DOHH2 (cell line): ENCODE measurements at regions not wholly inside any gene's neighbourhood (a gene's known extent, or its start where the extent isn't known, plus 50 kb on each side); places are given as distances from the start of the nearest gene placed in this dataset.

Experiments
- H3F3A ChIP-seq: fragments of 200-600 bp; sonication (generic), shearing (Covaris generic); 2 replicates; pipeline ENCODE4 v1.6.0; 2016; ENCODE audit warnings: antibody characterized with exemption, mild to moderate bottlenecking; ENCODE audit not compliant: control insufficient read depth, insufficient read depth
- H3K27ac ChIP-seq: fragments of 200-600 bp; sonication (generic); 2 replicates; pipeline ENCODE4 v1.5.1; 2014; ENCODE audit warnings: low read depth, mild to moderate bottlenecking, low read length, moderate library complexity
- H3K27me3 ChIP-seq: fragments of 200-600 bp; sonication (generic); 2 replicates; pipeline ENCODE4 v1.6.1; 2014; ENCODE audit warnings: mild to moderate bottlenecking, low read length, mixed read lengths; ENCODE audit not compliant: control insufficient read depth
- H3K36me3 ChIP-seq: fragments of 200-600 bp; sonication (generic); 2 replicates; pipeline ENCODE4 v1.6.1; 2014; ENCODE audit warnings: mild to moderate bottlenecking, low read length, moderate library complexity, mixed read lengths; ENCODE audit not compliant: control insufficient read depth
- H3K4me1 ChIP-seq: fragments of 200-600 bp; sonication (generic); 2 replicates; pipeline ENCODE4 v1.6.1; 2014; ENCODE audit warnings: mild to moderate bottlenecking, low read length, mixed read lengths; ENCODE audit not compliant: control insufficient read depth
- H3K4me2 ChIP-seq: fragments of 200-600 bp; sonication (generic); 2 replicates; pipeline ENCODE4 v1.6.0; 2014; ENCODE audit warnings: mild to moderate bottlenecking, low read length, moderate library complexity
- H3K4me3 ChIP-seq: fragments of 200-600 bp; sonication (generic); 2 replicates; pipeline ENCODE4 v1.5.1; 2014; ENCODE audit warnings: mild to moderate bottlenecking, low read length, mixed read lengths
- H3K79me2 ChIP-seq: fragments of 200-600 bp; sonication (generic); 2 replicates; pipeline ENCODE4 v1.6.1; 2014; ENCODE audit warnings: mild to moderate bottlenecking, low read length, mixed read lengths; ENCODE audit not compliant: control insufficient read depth
- H3K9me2 ChIP-seq: fragments of 200-600 bp; sonication (generic); replicated peaks from 2 replicates; pipeline ENCODE4 v1.6.1; 2014; ENCODE audit warnings: mild to moderate bottlenecking, low read length, mixed read lengths; ENCODE audit not compliant: control insufficient read depth
- H3K9me3 ChIP-seq: fragments of 200-600 bp; sonication (generic); 2 replicates; pipeline ENCODE4 v1.6.1; 2014; ENCODE audit warnings: antibody characterized with exemption, low read length, mixed read lengths; ENCODE audit not compliant: control insufficient read depth, insufficient read depth
- H4K20me1 ChIP-seq: fragments of 200-600 bp; sonication (generic); 2 replicates; pipeline ENCODE4 v1.6.0; 2014; ENCODE audit warnings: low read depth, mild to moderate bottlenecking, antibody characterized with exemption, low read length, moderate library complexity; ENCODE audit not compliant: control insufficient read depth, insufficient read depth
- EZH2phosphoT487 ChIP-seq: fragments of 200-600 bp; sonication (generic); IDR thresholded peaks from 2 replicates; pipeline ENCODE4 v1.6.1; 2017; ENCODE audit warnings: borderline replicate concordance, mild to moderate bottlenecking, antibody characterized with exemption, low read length, moderate library complexity, mixed read lengths
- TF ChIP-seq, protein P1 (sequence below): fragments of 200-600 bp; sonication (generic); IDR thresholded peaks from one replicate; pipeline ENCODE4 v1.5.1; 2014; ENCODE audit warnings: antibody characterized with exemption, mild to moderate bottlenecking, low read depth, low read length; ENCODE audit not compliant: poor library complexity, severe bottlenecking

DNA sequence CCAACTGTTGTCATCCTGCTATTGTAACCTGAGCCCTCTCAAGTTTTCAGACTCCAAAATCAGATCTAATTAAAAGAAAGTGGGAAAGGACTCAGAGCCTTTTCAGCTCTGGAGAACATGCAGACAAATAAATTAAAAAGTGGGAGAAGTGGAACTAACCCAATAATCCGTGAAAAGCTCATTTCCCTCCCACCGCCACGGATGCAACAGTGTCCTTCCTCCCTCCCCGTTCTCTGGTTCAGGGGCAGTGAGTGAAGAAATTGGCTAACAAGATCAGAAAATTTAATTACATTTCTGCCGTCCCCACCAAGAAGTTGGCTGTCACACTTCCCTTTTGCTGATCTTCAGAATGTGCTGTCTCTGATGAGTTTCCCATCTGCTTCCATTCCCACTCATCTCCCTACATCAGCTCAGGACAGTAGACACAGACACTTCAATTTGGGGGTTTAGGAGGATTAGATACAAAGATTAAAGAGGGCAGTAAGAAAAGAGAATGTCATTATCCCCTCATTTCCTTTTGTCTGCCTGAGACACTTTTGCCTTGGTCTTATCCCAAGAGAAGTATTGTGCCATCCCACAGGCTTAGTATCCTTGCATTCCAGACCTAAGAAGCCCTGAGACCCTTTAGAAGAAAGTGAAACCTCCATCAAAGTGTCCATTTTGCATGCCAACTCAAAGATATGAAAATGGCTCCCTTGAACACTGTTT, 335.7 kb upstream of the PPP2R3A start:
- Histone ChIP-seq H3K4me1 (no peaks in the 10 kb centered on the region), H3K36me3 (no peaks in the 10 kb centered on the region), H3K4me3 (no peak overlapping the region), H3K9me3 (no peaks in the 10 kb centered on the region), H3K9me2 (no peaks in the 10 kb centered on the region), H3K79me2 (no peaks in the 10 kb centered on the region), H3F3A (no peaks in the 10 kb centered on the region), H3K27me3 (no peaks in the 10 kb centered on the region), H4K20me1 (no peaks in the 10 kb centered on the region), H3K4me2 (no peak overlapping the region), H3K27ac (no peak overlapping the region)
- no peak for TF ChIP-seq EZH2phosphoT487
- TF ChIP-seq, protein P1, sequence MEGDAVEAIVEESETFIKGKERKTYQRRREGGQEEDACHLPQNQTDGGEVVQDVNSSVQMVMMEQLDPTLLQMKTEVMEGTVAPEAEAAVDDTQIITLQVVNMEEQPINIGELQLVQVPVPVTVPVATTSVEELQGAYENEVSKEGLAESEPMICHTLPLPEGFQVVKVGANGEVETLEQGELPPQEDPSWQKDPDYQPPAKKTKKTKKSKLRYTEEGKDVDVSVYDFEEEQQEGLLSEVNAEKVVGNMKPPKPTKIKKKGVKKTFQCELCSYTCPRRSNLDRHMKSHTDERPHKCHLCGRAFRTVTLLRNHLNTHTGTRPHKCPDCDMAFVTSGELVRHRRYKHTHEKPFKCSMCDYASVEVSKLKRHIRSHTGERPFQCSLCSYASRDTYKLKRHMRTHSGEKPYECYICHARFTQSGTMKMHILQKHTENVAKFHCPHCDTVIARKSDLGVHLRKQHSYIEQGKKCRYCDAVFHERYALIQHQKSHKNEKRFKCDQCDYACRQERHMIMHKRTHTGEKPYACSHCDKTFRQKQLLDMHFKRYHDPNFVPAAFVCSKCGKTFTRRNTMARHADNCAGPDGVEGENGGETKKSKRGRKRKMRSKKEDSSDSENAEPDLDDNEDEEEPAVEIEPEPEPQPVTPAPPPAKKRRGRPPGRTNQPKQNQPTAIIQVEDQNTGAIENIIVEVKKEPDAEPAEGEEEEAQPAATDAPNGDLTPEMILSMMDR = no peak

- Histone ChIP-seq H3K9me3 (no peaks in the 10 kb centered on the region), H3K4me1 (no peaks in the 10 kb centered on the region), H3K36me3 (no peaks in the 10 kb centered on the region), H3K79me2 (no peaks in the 10 kb centered on the region), H3K9me2 (no peaks in the 10 kb centered on the region), H3K4me2 (no peak overlapping the region), H3K4me3 (no peak overlapping the region), H3F3A (no peaks in the 10 kb centered on the region), H4K20me1 (no peaks in the 10 kb centered on the region), H3K27me3 (no peaks in the 10 kb centered on the region), H3K27ac (no peak overlapping the region)
- TF ChIP-seq EZH2phosphoT487 = no peak
- TF ChIP-seq, protein P1 = no peak
Observed at GRCh38 chr3:135632556-135633065, 332.9 kb upstream of the PPP2R3A start.

DNA sequence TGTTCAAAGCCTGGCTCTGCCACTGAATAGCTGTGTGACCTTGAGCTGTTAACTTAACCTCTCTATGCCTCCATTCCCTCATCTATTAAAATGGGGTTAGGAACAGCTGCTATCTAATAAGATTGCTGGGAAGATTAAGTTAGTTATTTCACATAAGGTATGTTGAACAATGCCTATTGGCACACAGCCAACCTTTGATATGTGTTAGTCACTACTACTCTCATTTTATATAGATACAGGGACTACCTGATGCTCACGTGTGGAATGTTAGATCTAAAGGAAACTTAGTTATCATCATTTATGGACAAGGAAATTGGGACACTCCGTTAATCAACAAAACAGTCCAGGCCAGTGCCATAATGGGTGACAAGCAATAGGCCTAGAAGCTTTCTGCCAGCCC, 332.4 kb upstream of the PPP2R3A start:
- Histone ChIP-seq H3K9me2 (no peaks in the 10 kb centered on the region), H3K4me3 (no peak overlapping the region), H3F3A (no peaks in the 10 kb centered on the region), H3K27ac (no peak overlapping the region), H3K79me2 (no peaks in the 10 kb centered on the region), H3K9me3 (no peaks in the 10 kb centered on the region), H4K20me1 (no peaks in the 10 kb centered on the region), H3K4me2 (no peak overlapping the region), H3K36me3 (no peaks in the 10 kb centered on the region), H3K4me1 (no peaks in the 10 kb centered on the region), H3K27me3 (no peaks in the 10 kb centered on the region)
- no peak for TF ChIP-seq EZH2phosphoT487
- TF ChIP-seq, protein P1 = no peak
